WI38 (cell line): ENCODE measurements at regions not wholly inside any gene's neighbourhood (a gene's known extent, or its start where the extent isn't known, plus 50 kb on each side); places are given as distances from the start of the nearest gene placed in this dataset.

Experiments
- H3K4me3 ChIP-seq: 2 replicates; pipeline ENCODE4 v1.5.1; 2011; ENCODE audit warnings: low read depth, mild to moderate bottlenecking, control low read depth, low read length
- TF ChIP-seq, protein P1 (sequence below): IDR thresholded peaks from 2 replicates; pipeline ENCODE4 v1.5.1; 2012; ENCODE audit warnings: low read depth, mild to moderate bottlenecking, control low read depth, low read length

- H3K4me3 ChIP-seq = no peak overlapping the region
- TF ChIP-seq, protein P1, sequence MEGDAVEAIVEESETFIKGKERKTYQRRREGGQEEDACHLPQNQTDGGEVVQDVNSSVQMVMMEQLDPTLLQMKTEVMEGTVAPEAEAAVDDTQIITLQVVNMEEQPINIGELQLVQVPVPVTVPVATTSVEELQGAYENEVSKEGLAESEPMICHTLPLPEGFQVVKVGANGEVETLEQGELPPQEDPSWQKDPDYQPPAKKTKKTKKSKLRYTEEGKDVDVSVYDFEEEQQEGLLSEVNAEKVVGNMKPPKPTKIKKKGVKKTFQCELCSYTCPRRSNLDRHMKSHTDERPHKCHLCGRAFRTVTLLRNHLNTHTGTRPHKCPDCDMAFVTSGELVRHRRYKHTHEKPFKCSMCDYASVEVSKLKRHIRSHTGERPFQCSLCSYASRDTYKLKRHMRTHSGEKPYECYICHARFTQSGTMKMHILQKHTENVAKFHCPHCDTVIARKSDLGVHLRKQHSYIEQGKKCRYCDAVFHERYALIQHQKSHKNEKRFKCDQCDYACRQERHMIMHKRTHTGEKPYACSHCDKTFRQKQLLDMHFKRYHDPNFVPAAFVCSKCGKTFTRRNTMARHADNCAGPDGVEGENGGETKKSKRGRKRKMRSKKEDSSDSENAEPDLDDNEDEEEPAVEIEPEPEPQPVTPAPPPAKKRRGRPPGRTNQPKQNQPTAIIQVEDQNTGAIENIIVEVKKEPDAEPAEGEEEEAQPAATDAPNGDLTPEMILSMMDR = no peak
Measured at GRCh38 chr18:64409511-64409910, 260.6 kb upstream of the LINC00305 start.

DNA sequence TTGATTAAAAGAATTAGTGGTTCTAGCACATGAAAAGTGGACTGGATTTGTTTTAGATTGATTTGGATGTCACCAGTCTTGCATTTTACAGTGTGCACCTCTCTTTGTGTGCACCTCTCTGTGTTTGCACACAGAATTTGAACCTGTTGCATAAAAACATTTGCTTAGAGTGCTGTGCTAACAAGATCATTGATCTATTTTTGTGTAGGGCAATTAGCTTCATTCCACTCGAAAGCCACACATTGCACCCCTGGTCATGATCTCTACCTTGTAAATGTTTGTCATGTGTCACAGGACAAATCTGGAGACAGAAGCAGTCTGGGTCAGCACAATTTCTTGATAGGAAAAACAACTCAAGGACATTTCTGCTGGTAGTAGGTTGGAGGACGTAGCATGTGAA is 258.7 kb upstream of the LINC00305 start:
- H3K4me3 ChIP-seq = no peak overlapping the region
- TF ChIP-seq, protein P1 = no peak

- TF ChIP-seq, protein P1 = no peak
- H3K4me3 ChIP-seq = no peak overlapping the region
Measured at GRCh38 chr18:64405161-64405560, 256.3 kb upstream of the LINC00305 start.

DNA sequence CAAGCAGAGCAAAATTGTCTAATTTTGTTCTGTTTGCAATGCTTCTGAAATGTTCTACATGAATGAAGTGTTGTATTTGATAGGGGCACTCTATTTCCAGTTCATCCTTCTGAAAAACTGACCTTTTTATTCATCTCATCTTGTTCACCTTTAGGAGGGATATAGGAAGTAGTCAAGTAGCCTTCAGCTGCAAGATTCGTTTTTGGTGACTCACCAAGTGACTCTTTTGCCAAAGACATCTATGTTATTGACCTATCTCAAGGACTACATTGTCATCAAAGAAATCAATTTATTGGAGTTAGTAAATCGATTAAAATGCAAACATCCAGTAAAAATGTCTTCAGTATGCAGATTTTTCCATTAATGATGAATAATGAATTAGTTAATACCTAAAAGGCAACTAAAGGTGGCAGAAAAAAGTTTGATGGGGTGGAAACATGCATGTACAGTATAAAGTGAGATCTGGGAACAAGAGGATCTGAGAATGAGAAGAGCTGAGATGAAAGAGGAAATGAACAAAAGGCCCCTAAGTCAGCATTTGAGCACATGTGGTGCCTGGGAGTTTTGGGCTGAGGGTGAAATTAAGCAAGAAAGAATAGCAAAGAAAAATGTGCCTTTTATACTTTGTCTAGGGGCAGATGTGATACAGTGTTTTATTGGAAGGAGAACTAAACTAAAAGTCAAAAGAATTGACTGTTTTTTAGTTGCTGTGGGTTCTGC is 255.1 kb upstream of the LINC00305 start:
- TF ChIP-seq, protein P1 = no peak
- H3K4me3 ChIP-seq = no peak overlapping the region

- TF ChIP-seq, protein P1 = no peak
- no peak overlapping the region for H3K4me3 ChIP-seq
Measured at GRCh38 chr18:64402636-64403035, 253.7 kb upstream of the LINC00305 start.

GRCh38 chr18:64401268-64402060 is 252.6 kb upstream of the LINC00305 start:
- H3K4me3 ChIP-seq = no peak overlapping the region
- TF ChIP-seq, protein P1 = no peak

GRCh38 chr18:64399566-64399965 is 250.7 kb upstream of the LINC00305 start:
- TF ChIP-seq, protein P1 = no peak
- no peak overlapping the region for H3K4me3 ChIP-seq
